Endothelial cell of hepatic sinusoid (primary cell): ENCODE measurements at regions not wholly inside any gene's neighbourhood (a gene's known extent, or its start where the extent isn't known, plus 50 kb on each side); places are given as distances from the start of the nearest gene placed in this dataset.
"Not testable (repeated sequence)": the region's sequence is repeated elsewhere in the genome, so short reads cannot be mapped to it uniquely, and the experiment has no call there.

Source experiments
- in situ Hi-C: cut with HindIII; loops from 2 replicates; pipeline ENCODE4 v1.10.0; 2017; ENCODE audit warnings: low sequenced_read_pairs

GRCh38 chr11:98180921-98181320 lies 839.8 kb upstream of the CNTN5 start:
- in situ Hi-C loops: no loop called here

DNA sequence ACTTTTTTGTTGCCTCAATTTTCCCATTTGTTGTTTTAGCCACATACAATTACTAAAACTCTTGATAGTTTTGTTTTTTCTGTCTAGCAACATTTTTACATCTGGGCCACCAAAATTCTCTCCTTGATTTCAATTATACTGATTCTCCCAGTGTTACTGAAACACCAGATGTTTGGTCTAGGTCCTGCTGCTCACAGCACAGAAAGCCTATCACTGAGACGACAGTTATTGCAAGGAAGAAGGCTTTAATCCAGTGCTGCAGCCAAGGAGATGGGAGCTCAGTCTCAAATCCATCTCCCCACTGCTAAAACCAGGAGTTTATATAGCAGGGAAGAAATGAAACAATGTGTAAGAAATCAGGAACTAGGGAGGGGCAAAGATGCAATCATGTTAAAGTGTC lies 837.7 kb upstream of the CNTN5 start:
- in situ Hi-C loops: no loop called here

DNA sequence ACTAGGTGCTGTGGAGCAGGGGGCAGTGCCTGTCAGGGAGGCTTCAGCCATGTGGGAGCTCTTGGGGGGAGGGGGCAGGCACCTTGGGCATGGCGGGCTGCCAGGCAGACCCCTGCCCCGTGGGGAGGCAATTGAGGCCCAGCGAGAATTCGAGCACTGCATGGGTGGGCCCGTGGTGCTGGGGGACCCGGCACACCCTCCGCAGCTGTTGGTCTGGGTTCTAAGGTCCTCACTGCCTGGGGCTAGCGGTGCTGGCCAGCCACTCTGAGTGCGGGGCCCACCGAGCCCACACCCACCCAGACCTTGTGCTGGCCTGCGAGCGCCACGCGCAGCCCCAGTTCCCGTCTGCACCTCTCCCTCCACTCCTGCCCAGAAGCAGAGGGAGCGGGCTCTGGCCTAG lies 835.5 kb upstream of the CNTN5 start:
- in situ Hi-C loops: no loop called here

GRCh38 chr11:98194611-98195010 lies 826.1 kb upstream of the CNTN5 start:
- in situ Hi-C loops: no loop called here

DNA sequence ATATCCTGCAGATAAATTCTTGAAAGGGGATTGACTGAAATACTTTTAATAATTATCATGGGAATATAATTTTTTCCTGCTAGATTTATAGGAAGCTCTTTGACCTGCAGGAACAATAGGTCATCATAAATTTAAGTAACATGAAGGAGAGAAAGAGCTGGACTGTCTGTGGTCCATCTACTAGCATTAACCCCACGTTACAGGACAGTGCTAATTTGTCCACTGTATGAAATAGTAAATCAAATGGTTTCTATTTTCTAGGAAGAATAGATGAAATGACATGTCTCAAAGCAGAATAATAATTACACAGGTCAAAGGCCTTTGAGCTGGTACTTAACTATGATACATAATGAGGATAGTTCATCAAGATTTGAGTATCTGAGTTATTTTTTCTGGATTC lies 825.4 kb upstream of the CNTN5 start:
- in situ Hi-C loops: no loop called here

DNA sequence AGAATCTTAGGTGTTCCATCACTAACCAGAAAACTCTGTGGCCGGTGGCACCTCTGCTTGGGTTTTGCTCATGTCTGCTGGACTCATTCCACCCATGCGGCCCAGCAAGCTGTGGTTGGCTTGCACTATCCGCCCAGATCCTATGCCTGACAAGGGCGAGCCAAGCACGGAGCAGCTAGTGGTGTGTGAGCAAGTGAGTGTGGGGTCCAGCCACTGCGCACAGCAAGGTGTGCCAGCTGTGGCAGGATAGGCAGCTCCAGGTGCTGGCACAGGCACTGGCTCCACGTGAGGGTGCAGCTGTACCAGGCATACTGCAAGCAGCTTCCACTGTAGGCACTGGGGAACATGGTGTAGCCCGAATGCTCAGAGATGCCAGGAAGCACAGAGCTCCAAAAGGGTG lies 813.7 kb upstream of the CNTN5 start:
- in situ Hi-C loops: no loop called here

- in situ Hi-C loops: no loop called here
Observed at GRCh38 chr11:98227278-98227677, 793.5 kb upstream of the CNTN5 start.

DNA sequence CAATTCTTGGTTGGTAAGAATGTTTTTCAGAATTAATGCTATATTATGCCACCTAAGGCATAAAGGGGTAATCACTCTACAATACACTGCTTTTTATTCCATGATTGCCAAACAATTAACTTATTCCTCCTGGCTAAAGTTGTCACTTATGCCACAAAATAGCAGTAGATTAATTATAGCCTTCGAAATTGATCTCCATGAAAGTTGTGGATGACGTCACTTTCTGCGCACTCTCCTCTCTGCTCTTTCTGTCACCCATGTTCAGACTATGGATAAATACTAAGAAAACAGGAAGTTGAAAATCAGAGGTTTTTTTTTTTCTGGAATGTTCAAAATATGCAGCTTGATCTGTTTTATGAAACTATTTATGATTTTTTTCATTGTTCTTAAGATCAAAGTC lies 790.1 kb upstream of the CNTN5 start:
- in situ Hi-C loops: no loop called here

- in situ Hi-C loops: no loop called here
Observed at GRCh38 chr11:98234698-98235097, 786.1 kb upstream of the CNTN5 start.

- in situ Hi-C loops: no loop called here
Observed at GRCh38 chr11:98243897-98244296, 776.9 kb upstream of the CNTN5 start.

DNA sequence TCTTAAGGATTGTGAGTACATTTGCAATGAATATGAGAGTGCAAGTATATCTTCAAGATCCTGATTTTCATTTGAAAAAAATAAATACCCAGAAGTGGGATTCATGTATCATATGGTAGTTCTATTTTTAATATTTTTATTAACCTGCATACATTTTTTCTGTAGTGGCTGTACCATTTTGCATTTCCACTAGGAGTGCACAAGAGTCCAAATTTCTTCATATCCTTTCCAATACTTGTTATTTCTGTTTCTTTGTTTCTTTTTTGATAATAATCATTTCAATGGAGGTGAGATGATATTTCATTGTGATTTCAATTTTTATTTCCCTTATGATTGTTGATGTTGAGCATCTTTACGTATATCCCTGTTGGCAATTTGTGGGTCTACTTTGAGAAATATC lies 759.8 kb upstream of the CNTN5 start:
- in situ Hi-C loops: no loop called here

GRCh38 chr11:98277251-98277912 lies 743.4 kb upstream of the CNTN5 start:
- in situ Hi-C loops: no loop called here

DNA sequence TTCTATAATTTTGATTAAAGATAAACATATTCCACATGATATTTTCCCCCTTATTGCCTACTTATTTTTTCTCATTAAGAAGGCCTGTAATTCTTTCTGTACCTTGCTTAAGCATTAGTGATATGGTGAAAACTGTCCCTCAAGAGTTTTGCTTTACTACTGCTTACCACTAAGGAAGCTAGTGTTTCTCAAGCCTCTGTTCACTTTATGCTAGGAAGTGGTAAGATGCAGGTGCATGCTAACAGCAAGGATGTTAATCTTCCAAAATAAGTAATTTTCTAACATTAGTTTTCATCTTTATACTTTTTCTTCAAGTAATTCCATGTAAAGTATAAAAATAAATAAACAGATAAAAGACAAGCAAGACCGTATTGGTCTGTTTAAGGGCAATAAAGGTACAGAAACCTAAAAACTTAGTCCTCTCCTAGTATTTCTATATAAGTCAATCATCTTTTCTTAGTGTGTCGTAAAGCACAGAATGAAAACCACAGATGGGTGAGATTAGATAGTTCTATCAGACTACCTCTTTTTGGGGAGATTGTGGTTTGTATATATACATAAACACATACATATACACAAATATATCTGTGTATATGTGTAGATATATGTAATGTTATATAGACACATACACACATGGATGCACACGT lies 731.0 kb upstream of the CNTN5 start:
- in situ Hi-C loops: no loop called here

GRCh38 chr11:98296091-98296880 lies 724.5 kb upstream of the CNTN5 start:
- in situ Hi-C loops: no loop called here

GRCh38 chr11:98300719-98301118 lies 720.0 kb upstream of the CNTN5 start:
- in situ Hi-C loops: no loop called here

DNA sequence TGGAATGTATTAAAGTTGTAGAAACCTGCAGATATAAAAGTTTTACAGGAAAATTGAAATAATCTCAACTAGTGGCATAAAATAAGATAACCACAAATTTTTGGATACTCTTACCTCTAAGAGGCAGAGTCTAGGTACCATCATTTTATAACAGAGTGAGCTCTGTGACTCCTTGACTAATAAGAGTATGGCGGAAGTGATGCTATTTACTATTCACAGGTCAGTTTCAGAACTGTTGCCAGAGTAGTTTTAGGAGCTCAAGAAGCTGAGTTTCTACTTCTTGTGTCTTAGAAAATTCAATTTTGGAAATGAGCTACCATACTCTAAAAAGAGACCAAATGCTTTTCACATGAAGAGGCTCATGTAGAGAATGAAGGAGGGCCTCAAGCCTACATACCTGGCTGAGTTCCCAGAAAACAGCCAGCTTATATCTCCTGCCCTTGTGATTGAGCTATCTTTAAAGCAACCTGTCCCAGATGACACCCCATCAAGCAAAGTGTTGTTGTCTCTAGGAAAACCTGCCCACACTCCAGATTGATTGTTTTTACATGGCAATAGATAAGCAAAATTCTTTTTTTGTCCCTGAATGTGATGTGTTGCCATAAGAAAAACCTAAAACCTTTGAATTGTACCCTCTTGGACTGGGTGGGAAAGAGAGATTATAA lies 712.8 kb upstream of the CNTN5 start:
- in situ Hi-C loops: no loop called here

DNA sequence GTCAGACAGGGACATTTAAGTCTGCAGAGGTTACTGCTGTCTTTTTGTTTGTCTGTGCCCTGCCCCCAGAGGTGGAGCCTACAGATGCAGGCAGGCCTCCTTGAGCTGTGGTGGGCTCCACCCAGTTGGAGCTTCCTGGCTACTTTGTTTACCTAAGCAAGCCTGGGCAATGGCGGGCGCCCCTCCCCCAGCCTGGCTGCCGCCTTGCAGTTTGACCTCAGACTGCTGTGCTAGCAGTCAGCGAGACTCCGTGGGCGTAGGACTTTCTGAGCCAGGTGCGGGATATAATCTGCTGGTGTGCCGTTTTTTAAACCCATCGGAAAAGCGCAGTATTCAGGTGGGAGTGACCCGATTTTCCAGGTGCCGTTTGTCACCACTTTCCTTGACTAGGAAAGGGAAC lies 690.4 kb upstream of the CNTN5 start:
- in situ Hi-C loops: not testable (repeated sequence)

- in situ Hi-C loops: no loop called here
Observed at GRCh38 chr11:98358551-98358950, 662.2 kb upstream of the CNTN5 start.

GRCh38 chr11:98365190-98365589 lies 655.6 kb upstream of the CNTN5 start:
- in situ Hi-C loops: no loop called here

DNA sequence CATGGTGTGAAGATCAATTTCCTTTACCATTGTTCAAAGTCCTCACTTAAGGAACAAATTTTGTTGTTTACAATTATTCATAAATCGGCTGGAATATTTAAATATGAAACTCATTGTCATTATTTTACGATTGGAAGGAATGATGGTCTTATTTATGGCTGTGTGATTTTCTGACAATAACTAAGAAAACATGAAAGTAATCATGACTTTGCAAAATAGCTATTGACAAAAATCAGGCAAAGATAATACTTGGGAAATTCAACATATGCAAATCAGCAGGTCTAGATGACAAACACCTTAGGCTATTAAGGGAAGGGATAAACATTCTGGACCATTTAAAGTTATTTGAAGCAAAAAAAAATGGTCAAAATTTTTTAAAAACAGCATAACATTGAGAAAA lies 654.8 kb upstream of the CNTN5 start:
- in situ Hi-C loops: no loop called here

- in situ Hi-C loops: no loop called here
Observed at GRCh38 chr11:98390391-98390790, 630.4 kb upstream of the CNTN5 start.

DNA sequence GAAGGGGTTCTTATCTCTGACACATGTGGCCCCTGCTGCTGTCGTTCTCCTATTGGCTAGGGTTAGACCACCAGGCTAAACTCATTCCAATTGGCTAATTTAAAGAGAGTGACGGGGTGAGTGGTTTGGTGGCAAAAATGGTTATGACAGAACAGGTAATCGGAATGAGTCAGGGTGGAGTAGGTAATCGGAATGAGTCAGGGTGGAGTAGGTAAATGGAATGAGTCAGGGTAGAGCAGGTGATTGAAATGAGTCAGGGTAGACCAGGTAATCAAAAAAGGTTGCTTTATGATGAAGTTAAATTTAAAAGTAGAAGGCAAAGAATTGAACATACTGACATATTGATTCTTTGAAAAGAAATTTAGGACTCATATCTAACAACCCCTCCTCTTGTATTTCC lies 626.2 kb upstream of the CNTN5 start:
- in situ Hi-C loops: not testable (repeated sequence)
